Astrocyte of the hippocampus (primary cell): ENCODE measurements at regions not wholly inside any gene's neighbourhood (a gene's known extent, or its start where the extent isn't known, plus 50 kb on each side); places are given as distances from the start of the nearest gene placed in this dataset.
"Not testable (repeated sequence)": the region's sequence is repeated elsewhere in the genome, so short reads cannot be mapped to it uniquely, and the experiment has no call there.

Experiments used
- DNase-seq: peaks from one replicate; pipeline ENCODE4 v3.0.0; 2011; ENCODE audit warnings: low read depth, low spot score

- no peak for DNase-seq
Observed at GRCh38 chr2:163086940-163087339, 248.4 kb upstream of the KCNH7 start.

DNA sequence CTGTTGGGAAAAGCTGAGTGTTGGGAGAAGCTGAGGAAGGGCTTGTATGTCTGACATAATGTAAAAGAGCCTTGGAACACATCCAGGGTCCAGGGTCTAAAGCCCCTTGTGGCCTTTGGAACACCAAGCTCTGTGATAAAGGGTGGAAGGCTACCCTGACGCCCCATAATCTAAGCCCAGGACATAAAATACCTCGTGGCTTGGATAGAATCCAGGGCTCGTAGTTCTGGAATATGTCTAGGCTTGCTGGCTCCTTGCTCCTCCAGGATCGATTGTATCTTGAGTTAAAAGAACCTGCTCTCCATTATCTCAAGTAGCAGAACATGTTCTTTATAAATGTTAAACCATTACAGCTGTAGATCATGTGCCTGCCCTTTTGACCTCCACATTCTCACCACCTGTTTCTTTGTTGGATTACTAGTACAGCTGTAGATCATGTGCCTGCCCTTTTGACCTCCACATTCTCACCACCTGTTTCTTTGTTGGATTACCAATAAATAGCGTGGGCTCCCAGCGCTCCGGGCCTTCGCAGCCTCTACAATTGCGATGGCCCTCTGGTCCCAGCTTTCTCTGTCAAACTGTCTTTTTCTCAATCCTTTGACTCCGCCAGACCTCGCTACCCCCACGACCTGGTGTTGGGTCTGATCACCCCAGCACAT lies 246.9 kb upstream of the KCNH7 start:
- DNase-seq: not testable (repeated sequence)

GRCh38 chr2:163081754-163082153 lies 243.2 kb upstream of the KCNH7 start:
- DNase-seq: no peak

- DNase-seq: no peak
Observed at GRCh38 chr2:163077241-163077640, 238.7 kb upstream of the KCNH7 start.

DNA sequence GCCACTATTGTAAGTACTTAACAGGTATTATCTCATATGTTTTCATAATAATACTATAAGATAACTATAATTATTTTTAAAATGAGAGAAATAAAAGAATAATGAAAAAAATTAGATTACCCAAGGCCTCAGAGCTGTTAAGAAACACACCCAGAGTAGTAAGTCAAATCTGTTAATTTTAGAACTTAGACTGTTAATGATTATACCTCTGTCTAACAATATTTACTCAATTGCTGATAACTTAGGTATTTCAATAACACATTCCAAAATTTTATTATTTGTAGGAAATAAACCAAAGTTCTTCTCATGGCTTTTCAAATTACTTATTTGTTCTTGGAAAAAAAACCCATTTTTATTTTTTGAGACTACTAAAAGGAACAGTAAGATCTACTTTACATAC lies 227.5 kb upstream of the KCNH7 start:
- no peak for DNase-seq

- DNase-seq: no peak
Observed at GRCh38 chr2:163062524-163062923, 224.0 kb upstream of the KCNH7 start.

DNA sequence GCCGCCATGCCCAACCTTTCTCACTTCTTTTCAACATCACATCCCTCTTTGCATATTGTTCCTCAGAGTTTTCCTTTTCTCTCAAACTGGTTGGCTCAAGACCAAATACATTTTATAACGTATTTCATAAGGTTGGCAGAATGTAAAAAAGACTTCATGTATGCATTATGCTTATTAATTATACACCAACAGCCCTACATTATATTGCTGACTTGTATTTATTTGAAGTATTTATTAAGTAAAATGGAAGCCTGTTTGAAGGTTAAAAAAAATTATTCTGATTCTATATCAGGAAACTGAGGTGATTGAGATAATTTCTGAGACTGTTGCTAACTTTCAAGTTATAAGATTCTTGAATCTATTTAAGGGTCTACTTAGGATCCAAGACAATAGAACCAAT lies 208.0 kb upstream of the KCNH7 start:
- no peak for DNase-seq

GRCh38 chr2:163045830-163046229 lies 207.3 kb upstream of the KCNH7 start:
- DNase-seq: no peak

GRCh38 chr2:163044114-163044513 lies 205.5 kb upstream of the KCNH7 start:
- DNase-seq: peak; percentile 49

DNA sequence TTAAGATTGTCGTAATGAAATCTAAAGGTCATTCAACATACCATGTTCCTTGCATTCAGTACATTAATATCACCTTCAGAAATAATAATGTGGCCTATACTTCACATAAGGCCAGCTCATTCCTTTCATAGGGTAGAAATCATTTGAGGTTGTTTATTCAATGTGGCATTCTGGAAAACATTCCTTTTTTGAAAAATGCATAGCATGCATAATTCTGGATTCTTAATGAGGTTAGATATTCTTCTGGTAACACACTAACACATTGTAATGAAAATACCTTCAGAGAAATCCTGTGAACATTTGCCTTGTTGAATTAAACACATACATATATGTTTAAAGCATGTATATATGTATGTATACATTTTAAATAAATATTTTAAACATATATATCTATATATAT lies 204.6 kb upstream of the KCNH7 start:
- DNase-seq: peak; percentile 25

DNA sequence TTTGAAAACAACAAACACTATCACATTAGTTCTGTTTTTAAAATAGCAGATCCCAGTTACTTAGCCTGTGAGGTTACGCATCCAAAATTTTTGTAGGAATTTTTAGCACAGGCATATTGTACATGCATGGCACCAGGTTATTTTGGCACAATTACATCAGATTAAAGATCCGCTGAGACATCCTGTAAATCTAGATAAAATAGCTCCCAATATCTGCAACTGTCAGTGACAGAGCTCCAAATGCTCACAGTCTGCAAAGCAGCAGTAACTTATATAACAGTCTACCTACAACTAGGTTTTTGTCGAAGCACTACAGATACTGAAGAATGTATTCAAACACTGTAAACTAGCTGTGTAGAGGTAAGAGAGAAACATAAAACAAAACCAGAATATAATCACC lies 200.7 kb upstream of the KCNH7 start:
- no peak for DNase-seq

GRCh38 chr2:163028807-163029206 lies 190.2 kb upstream of the KCNH7 start:
- DNase-seq: no peak

GRCh38 chr2:163026136-163026775 lies 187.7 kb upstream of the KCNH7 start:
- not testable (repeated sequence) for DNase-seq

DNA sequence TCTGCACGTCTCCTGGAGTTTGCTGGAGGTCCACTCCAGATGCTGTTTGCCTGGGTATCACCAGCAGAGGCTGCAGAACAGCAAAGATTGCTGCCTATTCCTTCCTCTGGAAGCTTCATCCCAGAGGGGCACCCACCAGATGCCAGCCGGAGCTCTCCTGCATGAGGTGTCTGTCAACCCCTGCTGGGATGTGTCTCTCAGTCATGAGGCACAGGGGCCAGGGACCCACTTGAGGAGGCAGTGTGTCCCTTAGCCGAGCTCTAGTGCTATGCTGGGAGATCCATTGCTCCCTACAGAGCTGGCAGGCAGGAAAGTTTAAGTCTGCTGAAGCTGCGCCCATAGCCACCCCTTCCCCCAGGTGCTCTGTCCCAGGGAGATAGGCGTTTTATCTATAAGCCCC lies 178.3 kb upstream of the KCNH7 start:
- DNase-seq: not testable (repeated sequence)

DNA sequence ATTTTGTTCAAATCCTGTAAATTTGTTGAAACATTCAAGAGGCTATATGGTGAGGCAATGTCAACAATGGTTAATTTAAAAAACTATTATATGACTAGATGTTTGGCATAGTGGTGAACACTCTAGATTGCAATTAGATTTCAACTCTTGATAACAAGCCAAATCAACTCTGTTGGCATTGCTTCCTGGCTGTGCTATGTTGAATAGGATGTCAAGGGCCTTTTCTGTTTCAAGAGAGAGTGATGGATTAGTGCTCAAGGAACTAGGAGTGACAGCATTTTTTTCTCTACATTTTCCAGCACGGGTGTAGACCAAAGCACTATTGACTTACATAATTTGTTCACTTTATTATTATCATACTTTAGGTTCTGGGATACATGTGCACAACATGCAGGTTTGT lies 172.4 kb upstream of the KCNH7 start:
- DNase-seq: no peak

DNA sequence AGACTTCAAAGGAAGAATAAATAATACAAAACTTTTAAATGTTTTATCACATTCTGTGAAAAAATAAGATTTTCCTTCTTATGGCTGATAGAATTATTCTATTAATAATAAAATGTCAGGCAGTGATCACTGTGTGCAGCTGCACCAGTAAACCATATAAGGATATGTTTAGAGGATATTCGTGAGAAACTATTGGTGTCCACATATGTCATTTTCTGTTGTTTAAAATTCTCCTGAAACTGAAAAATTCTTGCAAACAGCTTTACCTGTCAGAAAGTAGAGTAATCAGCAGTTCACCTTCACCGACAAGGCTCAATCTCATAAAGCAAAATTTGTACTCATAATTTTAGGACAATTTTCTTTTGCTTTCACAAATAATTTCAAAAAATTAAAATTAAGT lies 170.1 kb upstream of the KCNH7 start:
- DNase-seq: no peak

GRCh38 chr2:162994718-162995117 lies 156.2 kb upstream of the KCNH7 start:
- no peak for DNase-seq

DNA sequence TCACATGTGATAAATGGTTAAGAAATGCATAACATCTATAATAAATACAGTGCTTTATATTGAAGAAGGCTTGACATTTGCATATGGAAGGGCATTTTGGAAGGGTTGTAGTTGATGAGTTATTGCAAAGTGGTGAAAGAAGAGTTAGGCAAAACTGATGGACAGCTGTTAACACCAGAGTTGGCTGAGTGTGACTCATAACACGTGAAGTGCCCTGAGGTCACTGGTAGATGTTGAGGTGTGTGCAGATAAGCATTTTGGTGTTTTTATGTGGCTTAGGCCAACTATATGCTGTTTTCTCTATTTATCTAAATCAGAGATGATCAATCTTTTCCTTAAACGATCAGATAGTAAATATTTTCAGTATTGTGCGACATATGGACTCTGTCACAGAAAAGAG lies 154.3 kb upstream of the KCNH7 start:
- DNase-seq: no peak

DNA sequence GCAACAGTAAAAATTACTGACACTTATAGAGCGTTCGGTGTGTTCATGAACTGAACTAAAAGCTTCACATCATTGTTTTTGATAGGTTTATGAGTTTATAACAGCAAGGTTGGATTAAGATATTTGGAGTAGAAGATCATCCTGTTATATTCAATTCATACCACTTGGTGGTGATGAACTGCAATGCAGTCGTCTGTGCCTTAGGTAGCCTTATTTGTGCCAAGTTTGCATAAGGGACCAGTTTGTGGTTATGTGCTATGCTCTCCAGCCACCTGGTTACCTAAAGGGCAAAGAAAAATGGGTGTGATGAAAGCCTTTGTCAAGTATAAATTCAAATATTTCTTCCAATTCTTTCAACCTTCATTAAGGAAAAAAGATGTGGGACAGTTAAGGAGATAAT lies 150.9 kb upstream of the KCNH7 start:
- peak; percentile 5 for DNase-seq

DNA sequence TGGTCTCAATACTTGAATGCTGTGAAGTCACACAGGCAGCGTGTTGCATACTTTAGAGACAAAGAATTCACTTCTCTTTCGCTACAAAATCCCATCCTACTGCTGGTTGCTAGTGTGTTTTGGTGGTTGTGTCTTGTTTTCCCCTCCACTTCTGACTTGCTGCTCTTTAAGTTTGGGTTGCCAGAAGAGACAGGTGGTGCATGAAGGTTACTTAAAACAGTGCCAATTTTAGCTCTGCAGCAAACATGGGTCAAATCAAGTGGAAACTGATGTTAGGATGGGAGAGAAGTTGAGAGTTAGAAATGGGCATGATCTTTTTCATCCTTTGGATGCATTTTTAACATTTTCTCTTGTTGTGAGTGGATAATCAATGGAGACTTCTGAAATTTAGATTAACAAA lies 136.2 kb upstream of the KCNH7 start:
- no peak for DNase-seq

- DNase-seq: no peak
Observed at GRCh38 chr2:162972383-162972782, 133.8 kb upstream of the KCNH7 start.

- no peak for DNase-seq
Observed at GRCh38 chr2:162968306-162968705, 129.7 kb upstream of the KCNH7 start.

GRCh38 chr2:162967811-162968210 lies 129.2 kb upstream of the KCNH7 start:
- DNase-seq: no peak

DNA sequence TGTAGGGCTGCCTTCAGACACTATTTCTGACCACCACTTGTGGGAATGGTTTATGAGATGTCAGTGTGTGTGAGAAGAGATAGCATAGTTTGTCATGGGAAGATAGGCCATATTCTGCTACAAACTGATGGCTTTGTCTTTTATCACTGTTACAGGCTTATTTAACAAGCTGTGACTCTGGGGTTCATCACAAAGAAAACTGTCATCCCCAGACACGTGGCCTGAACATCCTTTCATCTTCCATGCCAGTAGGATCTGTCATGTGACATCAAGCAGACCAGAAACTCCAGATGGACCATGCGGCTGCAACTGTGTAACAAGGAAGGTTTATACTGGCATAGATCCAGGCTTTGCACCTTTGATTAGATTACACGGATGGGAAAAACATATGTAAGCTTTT lies 128.6 kb upstream of the KCNH7 start:
- DNase-seq: no peak
